Esophagus squamous epithelium (tissue), 4 donors: ENCODE measurements at regions not wholly inside any gene's neighbourhood (a gene's known extent, or its start where the extent isn't known, plus 50 kb on each side); places are given as distances from the start of the nearest gene placed in this dataset.
A peak's percentile ranks its signal among the peaks of the same experiment; 100 is the strongest.

Experiments
- CTCF ChIP-seq, 6 experiments: fragments of 450-650 bp in 4 of 6; fragments of 200-600 bp in 2 of 6; sonication (generic) in 2 of 6; IDR thresholded peaks; one replicate each; pipeline ENCODE4 v1.5.1; 2016 to 2019; ENCODE audit warnings: antibody characterized with exemption in 6 of 6, mild to moderate bottlenecking in 4 of 6, moderate library complexity in 4 of 6
- POLR2A ChIP-seq, 4 donors: fragments of 450-650 bp; IDR thresholded peaks; one replicate each; pipeline ENCODE4 v1.6.1; 2017; ENCODE audit warnings: antibody characterized with exemption in 4 of 4, mild to moderate bottlenecking in 4 of 4, moderate library complexity in 3 of 4

- peak in 1 of 6 experiments; percentile 15 for TF ChIP-seq CTCF (IDR thresholded peaks at IDR 0.05)
- TF ChIP-seq POLR2A (IDR thresholded peaks at IDR 0.05) = no peak
Measured at GRCh38 chr4:137226900-137227299, 305.4 kb downstream of the PCDH18 start.
